SKM-1 treated with dmso at 0.1 percent for 144 hours (cell line): ENCODE measurements at regions not wholly inside any gene's neighbourhood (a gene's known extent, or its start where the extent isn't known, plus 50 kb on each side); places are given as distances from the start of the nearest gene placed in this dataset.

ENCODE experiments used
- DNase-seq: peaks from one replicate; lab custom pipeline; 2025; ENCODE audit not compliant: unreplicated experiment; lab: John Stamatoyannopoulos, UW

- no peak for DNase-seq
Measured at GRCh38 chr10:33819206-33819605, 484.7 kb upstream of the NRP1 start.

DNA sequence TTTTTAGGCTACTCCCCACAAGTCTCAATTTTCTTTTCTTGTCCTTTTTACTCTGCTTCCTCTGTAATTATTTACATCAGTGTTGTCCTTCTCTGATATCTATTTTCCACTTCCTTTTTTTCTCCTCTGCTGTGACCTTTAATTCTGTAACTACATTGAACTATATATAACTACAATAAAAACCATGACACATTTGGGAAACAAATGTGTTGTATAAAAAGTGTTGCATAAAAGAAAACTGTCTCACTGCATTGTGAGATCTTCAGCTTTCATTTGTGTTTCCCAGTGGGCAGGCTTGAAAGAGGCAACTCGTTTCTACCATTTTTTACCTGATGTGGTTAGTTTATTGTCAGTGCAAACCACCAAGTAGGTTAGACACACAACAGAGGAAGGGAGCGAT is 483.9 kb upstream of the NRP1 start:
- no peak for DNase-seq

DNA sequence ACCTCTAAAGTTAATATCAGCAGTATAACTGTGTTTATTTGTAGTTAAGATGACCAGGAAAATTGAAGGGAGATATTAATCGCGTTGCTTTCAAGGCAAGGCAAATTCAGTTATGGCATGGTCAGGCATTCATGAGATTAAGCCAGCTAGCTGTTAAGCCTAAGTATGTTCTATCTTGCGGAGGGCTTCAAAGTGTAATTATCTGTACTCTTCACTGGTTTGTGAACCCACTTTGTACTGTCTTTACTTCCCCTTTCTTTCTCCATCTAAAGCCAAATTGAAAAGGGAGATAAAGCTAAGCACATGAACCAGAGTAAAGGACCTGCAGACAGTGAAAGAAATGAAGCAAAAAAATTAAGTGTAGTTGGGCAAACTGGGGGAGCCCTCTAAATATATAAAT is 483.1 kb upstream of the NRP1 start:
- DNase-seq = no peak

- DNase-seq = no peak
Measured at GRCh38 chr10:33815776-33816175, 481.3 kb upstream of the NRP1 start.

- DNase-seq = no peak
Measured at GRCh38 chr10:33813871-33814270, 479.4 kb upstream of the NRP1 start.

DNA sequence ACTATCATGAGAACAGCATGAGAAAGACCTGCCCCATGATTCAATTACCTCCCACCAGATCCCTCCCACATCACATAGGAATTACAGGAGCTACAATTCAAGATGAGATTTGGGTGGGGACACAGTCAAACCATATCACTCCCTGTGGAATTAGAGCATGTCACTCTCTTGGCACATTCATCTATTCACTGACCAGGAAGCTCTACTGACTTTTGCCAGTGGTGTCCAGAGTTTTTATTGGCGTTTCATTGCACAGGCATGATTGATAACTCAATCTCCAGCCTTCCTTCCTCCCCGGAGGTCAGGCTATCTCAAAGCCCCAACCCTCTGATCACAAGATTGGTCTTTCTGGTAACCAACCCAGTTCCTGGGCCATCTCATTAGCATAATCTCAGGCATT is 478.9 kb upstream of the NRP1 start:
- no peak for DNase-seq

DNA sequence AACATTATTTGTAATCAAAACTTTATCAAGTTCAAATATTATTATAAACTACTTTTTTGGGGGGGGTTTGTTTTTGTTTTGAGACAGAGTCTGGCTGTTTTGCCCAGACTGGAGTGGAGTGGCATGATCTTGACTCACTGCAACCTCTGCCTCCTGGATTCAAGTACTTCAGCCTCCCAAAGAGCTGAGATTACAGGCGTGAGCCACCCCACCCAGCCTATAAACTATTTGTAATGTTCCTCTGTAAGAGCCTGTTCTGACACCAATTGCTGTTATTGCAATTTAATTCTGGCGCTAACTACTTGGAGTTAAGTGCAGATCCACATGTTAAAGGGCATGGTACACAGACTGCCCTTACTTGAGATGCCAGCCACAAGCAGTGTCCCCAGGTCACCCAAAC is 478.1 kb upstream of the NRP1 start:
- DNase-seq = no peak

- DNase-seq = no peak
Measured at GRCh38 chr10:33810986-33811385, 476.5 kb upstream of the NRP1 start.

- no peak for DNase-seq
Measured at GRCh38 chr10:33809732-33810131, 475.3 kb upstream of the NRP1 start.

DNA sequence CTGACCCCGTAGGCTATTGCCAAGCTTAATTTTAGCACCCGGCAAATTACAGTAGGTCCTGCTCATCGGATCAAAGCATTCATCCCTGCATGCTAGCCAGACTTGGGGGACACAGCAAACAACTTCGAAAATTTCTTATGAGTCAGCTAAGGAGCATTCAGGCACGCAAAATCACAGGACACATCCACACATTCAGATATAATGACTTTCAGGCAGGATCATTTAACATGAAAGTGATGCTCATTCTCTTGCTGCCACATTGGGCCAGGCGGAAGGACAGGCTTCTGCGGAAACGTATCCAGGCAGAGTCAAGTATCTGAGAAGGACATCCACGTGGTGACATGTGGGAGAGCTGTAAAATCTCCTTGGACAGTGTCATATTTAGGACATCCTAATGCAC is 474.0 kb upstream of the NRP1 start:
- DNase-seq = no peak

GRCh38 chr10:33807531-33808359 is 473.3 kb upstream of the NRP1 start:
- DNase-seq = no peak

DNA sequence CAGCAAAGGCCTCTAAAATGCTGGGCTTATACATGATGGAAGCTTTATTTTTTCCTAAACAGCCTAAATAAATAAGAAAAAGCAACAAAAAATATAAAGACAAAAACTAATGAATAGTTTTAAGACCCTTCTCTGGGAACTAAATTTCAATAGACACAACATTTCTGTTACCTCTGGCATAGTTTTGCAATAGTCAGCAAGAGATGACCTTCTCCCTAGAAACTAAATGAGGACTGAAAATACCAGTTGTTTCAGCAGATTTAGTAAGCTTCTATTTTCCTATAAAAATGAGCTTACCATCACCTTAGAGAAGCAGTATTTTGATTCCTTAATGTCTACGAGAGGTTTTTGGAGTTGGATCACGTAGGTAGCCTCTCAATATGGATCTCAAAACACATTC is 471.4 kb upstream of the NRP1 start:
- DNase-seq = no peak

- no peak for DNase-seq
Measured at GRCh38 chr10:33804584-33804983, 470.1 kb upstream of the NRP1 start.

- no peak for DNase-seq
Measured at GRCh38 chr10:33803248-33803647, 468.8 kb upstream of the NRP1 start.

GRCh38 chr10:33802566-33802965 is 468.1 kb upstream of the NRP1 start:
- DNase-seq = no peak

- DNase-seq = no peak
Measured at GRCh38 chr10:33801705-33802104, 467.2 kb upstream of the NRP1 start.

DNA sequence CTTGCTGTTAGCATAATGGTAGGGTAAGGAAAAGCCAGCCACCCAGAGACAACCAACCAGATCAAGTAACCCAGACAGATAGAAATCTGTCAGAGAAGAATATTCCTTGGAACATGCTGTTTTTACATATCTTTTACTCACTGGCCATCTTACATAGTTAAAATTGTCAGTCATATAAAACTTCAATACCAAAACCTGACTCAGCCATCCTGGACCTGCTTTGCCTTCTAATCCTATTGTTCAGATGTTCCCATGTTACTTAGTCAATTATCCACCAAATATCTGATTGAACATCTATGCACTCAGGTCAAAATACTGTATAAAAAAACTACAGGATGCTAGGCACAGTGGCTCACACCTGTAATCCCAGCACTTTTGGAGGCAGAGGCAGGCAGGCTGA is 466.5 kb upstream of the NRP1 start:
- DNase-seq = no peak

GRCh38 chr10:33800545-33800944 is 466.1 kb upstream of the NRP1 start:
- DNase-seq = no peak

GRCh38 chr10:33799944-33800323 is 465.5 kb upstream of the NRP1 start:
- no peak for DNase-seq

DNA sequence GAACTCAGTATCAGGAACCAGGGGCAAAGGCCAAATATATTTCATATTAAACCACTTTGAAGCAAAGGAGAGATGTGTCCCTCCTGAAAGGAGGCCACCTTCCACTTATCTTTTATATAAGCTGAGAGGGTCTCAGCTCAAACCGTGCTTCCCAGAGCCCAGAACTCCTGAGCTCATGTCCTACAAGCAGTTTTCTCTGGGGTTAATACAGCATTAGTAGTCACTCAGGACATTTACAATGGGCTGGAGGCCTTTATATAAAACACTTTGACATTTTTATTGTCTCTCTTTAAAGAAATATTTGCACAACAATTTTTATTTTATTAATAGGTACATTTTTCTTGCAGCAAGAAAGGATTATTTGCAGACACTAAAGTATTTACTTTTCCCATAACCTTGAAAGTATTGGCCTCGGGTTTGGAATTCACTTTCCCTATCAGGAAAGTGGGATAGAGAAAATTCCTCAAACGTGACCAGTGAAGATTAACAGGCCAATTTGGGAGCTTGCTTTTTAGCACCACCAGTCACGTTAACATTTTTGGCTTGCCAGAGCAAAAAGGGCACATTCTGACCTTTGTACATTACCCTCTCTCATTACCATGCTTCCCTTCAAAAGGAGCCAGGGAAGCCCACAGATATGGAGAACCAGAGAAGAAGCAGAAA is 464.9 kb upstream of the NRP1 start:
- no peak for DNase-seq

DNA sequence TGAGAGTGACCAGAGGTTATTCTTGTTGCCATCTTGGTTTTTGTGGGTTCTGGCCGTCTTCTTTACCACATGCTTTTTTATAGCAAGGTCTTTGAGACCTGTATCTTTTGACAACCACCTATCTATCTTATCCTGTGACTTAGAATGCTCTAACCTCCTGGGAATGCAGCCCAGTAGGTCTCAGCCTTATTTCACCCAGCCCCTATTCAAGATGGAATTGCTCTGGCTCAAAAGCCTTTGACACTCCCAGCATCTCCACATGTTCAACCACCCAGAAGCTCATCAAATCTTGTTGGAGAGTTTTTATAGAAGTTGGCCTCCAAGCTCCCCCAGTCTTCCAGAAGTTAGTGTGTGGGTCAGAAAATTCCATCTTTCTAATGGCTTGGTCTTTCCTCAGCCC is 464.3 kb upstream of the NRP1 start:
- no peak for DNase-seq

DNA sequence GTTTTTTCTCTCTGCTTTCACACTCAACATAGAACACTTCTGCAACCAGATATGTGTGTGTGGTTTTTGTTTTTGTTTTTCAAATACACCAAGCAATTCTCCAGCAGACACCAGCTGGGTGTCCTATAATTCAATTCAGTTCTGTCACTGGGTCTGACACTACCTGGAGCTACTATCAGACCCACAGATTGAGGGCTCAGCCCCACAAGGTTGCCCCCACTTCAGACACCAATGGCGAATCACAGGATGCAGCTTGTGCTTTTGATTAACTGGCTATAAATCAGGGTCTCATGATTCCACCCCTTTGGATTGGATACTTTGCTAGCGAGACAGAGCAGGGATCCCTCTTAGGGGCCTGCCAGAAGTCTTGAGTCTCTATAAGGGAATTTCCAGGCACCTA is 462.2 kb upstream of the NRP1 start:
- no peak for DNase-seq

- no peak for DNase-seq
Measured at GRCh38 chr10:33795529-33795928, 461.1 kb upstream of the NRP1 start.
